SW480 (cell line): ENCODE measurements at regions not wholly inside any gene's neighbourhood (a gene's known extent, or its start where the extent isn't known, plus 50 kb on each side); places are given as distances from the start of the nearest gene placed in this dataset.

Experiments
- DNase-seq: peaks from one replicate; pipeline ENCODE4 v3.0.0-alpha.2; 2016; ENCODE audit warnings: low spot score

GRCh38 chr12:126855768-126856167, 1411.2 kb upstream of the TMEM132C start:
- DNase-seq: no peak

- no peak for DNase-seq
These were observed 1410.0 kb upstream of the TMEM132C start for GRCh38 chr12:126856958-126857357.

DNA sequence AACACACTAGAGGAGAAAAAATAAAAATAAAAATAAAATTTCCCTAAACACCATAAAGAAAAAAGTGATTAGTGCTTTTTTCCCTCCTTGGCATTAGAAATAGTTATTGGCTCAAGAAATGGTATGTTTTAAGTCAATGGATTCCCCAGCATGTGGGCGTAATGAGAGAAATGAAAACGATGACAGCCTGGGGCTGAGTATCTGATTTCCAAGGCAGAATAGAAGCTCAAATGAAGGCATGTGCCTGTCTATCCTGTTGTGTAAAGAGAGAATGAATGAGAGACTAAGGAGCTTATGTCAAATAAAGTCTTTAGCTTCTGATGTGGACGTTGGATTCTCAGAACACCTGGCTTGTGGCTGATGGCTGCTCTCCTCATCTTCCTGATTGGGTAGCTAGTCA, 1408.4 kb upstream of the TMEM132C start:
- DNase-seq: no peak

DNA sequence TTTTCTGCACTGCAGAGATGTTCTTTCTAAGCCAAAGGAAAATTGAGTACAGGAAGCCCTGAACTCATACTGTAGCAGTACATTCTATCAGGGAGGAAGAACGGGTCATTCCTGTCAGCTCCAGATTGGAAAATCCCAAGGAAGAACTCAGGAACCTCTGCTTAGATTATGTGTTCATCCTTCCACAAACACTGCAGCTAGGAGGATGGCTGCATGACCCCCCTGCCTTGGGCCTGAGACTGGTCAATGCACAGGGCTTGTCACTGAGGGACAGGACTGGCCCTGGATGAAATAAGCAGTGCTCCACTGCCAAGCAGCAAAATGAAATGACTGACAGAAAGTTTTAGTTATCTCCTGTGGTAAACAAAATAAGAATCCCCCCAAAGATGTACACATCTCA, 1406.8 kb upstream of the TMEM132C start:
- no peak for DNase-seq

DNA sequence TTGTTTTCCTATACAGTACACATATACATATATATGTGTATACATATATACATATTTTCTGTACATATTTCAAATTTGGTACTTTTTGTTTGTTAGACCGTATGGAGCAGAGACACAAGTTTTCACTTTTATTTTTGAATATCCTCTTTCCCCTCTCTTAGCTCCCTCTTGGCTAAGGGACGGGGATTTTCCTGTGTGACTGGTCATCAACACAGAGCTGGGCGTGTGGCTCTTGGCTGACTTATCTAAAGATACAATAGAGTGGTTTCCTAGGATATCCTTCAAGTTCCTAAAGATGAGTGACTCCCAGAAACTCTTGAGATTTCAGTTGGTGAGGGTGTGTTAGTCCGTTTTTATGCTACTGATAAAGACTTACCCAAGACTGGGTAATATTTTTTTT, 1404.5 kb upstream of the TMEM132C start:
- no peak for DNase-seq

DNA sequence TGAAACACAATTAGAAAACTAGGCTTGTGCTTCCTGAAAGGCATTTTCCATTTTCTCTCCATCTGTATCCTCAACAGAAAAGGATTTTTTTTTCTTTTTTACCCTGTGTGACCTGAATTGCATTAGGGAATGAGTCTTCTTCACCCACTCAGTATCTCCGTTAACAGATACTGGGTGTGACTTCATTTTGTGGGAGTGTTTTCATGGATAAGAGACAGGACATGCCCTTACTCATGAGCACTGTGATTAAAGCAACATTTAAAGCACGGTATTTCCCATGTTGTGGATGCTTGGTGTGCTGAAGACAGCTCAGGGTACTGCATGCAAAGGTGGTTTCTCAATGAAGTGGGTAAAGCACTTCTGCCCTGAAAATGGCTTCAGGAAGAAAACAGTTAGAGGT, 1397.3 kb upstream of the TMEM132C start:
- no peak for DNase-seq

DNA sequence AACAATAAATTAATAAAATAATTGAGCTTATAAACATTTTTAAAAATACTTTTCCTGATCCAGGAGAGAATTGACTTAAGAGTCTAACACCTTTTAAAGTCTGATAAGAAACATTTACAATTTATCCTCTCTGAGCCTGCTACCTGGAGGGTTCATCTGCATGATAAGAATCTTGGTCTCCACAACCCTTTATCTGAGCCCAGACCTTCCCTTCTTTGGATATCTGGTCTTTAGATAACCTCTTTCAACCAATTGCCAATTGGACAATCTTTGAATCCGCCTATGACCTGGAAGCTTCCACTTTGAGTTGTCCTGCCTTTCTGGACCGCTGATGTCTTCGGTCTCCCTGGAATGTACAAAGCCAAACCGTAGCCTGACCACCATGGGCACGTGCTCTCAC, 1393.3 kb upstream of the TMEM132C start:
- DNase-seq: no peak

- DNase-seq: peak; percentile 39
These were observed 1392.4 kb upstream of the TMEM132C start for GRCh38 chr12:126874427-126875026.

DNA sequence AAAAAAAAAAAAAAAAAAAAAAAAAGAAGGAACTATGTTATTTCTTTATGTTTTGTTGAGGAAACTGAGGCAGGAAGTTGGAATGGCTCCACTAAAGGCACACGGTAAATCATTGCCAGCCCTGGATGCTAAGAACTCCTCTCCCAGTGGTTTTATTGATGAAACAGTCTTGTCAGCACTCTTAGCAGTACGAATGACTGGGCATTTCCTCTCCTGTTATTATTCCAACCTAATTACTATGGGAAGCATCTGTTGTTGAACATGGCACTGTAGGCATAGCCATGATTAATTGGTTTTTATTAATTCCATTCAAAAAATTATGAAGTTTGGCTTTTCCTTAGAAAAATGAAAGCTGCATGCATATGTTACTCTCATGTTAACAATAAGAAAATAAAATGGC, 1387.1 kb upstream of the TMEM132C start:
- no peak for DNase-seq

- no peak for DNase-seq
These were observed 1383.3 kb upstream of the TMEM132C start for GRCh38 chr12:126883697-126884096.

DNA sequence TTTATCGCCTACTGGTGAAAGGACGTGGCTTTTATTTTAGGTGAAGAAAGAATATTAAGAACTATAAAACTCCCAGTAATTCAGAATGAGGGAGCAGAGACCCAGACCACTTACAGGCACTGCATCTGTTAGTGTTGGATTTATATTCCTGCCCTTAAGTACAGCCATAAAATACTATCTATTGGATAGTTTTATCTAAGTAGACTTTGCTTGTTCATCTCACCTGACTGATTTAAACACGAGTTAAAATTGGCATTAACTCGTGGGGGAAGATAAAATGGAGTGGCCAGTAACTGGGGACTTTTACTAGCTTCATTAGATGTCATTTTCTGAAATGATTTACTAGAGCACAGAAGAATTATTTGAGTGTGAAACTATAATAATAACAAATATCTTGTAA, 1377.5 kb upstream of the TMEM132C start:
- DNase-seq: no peak

GRCh38 chr12:126890097-126890496, 1376.9 kb upstream of the TMEM132C start:
- DNase-seq: no peak

GRCh38 chr12:126891789-126892188, 1375.2 kb upstream of the TMEM132C start:
- no peak for DNase-seq

- DNase-seq: no peak
These were observed 1370.7 kb upstream of the TMEM132C start for GRCh38 chr12:126895951-126896913.

DNA sequence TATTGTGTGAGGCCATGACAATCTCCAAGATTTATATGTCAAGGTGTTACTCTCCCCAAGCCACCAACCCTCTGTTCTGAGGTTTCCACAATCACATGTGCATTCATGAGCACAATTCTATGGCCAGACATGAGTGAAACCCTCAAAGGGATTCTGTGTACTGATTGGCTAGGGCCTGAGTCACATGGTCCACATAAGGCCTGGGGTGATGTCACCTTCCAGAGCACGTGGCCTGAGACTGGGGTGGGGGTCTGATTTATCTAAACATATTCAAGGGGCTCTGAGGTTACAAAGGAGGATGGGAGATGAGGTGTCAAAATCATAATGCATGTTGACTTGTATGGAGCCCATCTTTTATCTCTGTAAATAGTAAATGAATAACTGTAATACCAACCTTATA, 1369.9 kb upstream of the TMEM132C start:
- no peak for DNase-seq

GRCh38 chr12:126897778-126898177, 1369.2 kb upstream of the TMEM132C start:
- DNase-seq: no peak

DNA sequence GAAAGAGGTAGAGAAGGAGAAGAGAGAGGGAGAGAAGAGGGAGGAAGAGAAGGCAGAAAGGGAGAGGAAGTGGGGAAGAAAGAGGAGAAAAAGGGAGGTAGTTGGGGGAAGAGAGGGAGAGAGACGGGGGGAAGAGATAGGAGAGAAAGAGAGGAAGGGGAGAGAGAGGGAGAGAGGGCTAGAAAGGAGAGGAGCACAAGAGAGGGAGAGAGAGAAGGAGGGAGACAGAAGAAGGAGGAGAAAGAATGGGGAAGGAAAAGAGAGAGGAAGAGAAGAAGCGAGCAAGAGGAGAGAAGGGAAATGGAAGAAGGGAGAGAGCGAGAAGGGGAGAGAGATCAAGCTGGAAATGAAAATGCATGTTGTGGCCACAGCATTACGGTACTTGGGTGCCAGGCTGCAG, 1368.4 kb upstream of the TMEM132C start:
- no peak for DNase-seq

GRCh38 chr12:126899926-126900792, 1366.8 kb upstream of the TMEM132C start:
- DNase-seq: no peak

DNA sequence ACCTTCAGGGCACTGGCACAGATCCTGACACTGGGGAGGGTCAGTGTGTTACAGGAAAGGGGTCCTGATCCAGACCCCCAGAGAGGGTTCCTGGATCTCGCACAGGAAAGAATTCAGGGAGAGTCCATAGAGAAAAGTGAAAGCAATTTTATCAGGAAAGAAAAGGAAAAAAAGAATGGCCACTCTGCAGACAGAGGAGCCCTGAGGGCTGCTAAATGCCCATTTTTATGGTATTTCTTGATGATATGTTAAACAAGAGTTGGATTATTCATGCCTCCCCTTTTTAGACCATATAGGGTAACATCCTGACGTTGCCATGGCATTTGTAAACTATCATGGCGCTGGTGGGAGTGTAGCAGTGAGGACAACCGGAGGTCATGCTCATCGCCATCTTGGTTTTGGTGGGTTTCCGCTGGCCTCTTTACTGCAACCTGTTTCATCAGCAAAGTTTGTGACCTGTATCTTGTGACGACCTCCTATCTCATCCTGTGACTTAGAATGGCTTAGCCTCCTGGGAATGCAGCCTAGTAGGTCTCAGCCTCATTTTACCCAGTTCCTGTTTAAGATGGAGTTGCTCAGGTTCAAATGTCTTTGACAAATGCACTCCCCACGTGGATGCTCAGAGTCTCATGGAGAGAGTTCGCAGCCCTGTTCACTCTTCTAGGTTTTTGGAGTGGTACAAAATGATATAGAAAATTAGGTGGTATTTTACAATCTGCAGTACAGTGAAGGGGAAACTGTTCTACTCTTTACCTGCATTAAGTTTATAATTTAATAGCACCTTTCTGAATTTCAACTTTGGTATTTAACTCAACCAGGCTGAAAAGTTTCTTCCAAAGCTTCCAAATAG, 1363.7 kb upstream of the TMEM132C start:
- DNase-seq: no peak

GRCh38 chr12:126905752-126906151, 1361.2 kb upstream of the TMEM132C start:
- DNase-seq: no peak

DNA sequence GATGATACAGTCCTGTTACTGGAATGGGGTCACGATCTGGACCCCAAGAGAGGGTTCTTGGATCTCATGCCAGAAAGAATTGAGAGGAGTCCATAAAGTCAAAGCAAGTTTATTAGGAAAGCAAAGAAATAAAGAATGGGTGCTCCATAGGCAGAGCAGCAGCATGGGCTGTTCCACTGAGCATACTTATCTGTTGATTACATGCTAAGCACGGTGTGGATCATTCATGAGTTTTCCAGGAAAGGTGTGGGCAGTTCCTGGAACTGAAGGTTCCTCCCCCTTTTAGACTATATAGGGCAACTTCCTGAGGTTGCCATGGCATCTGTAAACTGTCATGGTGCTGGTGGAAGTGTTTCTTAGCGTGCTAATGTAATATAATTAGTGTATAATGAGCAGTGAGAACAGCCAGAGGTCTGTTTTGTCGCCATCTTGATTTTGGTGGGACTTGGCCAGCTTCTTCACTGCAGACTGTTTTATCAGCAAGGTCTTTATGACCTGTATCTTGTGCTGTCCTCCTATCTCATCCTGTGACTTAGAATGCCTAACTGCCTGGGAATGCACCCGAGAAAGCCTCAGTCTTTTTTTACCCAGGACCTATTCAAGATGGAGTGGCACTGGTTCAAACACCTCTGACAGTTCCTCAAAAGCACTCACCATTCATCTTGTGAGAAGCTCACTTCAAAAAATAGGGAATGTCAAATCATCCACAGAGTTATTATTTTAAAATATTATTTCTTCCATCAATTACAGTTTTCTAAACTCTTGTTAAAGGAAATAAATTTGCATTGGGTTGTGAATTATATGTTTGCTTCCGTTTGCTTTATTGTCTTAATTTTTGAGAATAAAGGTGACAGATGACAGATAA, 1358.8 kb upstream of the TMEM132C start:
- DNase-seq: no peak
